Panc1 (cell line): ENCODE measurements at regions not wholly inside any gene's neighbourhood (a gene's known extent, or its start where the extent isn't known, plus 50 kb on each side); places are given as distances from the start of the nearest gene placed in this dataset.
"Not testable (repeated sequence)": the region's sequence is repeated elsewhere in the genome, so short reads cannot be mapped to it uniquely, and the experiment has no call there.

ENCODE experiments used
- ATAC-seq: fragments of 200-7000 bp; cut with Tn5 transposase; 2 replicates; pipeline ENCODE4 v1.9.1; 2020; ENCODE audit warnings: mild to moderate bottlenecking, moderate library complexity
- BruUV-seq: library from RNA; stranded (reverse); fragments of 400-500 nt; replicated peaks from 2 replicates; lab custom pipeline; 2021; lab: Mats Ljungman, UMichigan
- CTCF ChIA-PET: fragments of 300-600 bp; sonication (Branson Sonifier 250); formaldehyde crosslinking; loops from one replicate; lab custom pipeline; 2022; ENCODE audit warnings: antibody characterized with exemption; lab: Charles Lee
- POLR2A ChIA-PET: fragments of 300-600 bp; sonication (Branson Sonifier 250); formaldehyde crosslinking; loops from one replicate; lab custom pipeline; 2022; ENCODE audit warnings: antibody characterized with exemption; lab: Charles Lee
- DNase-seq: peaks from one replicate; pipeline ENCODE4 v3.0.0-alpha.2; 2010; ENCODE audit warnings: low read depth, low spot score
- H3K27ac ChIP-seq: 2 replicates; pipeline ENCODE4 v1.5.1; 2011; ENCODE audit warnings: mild to moderate bottlenecking, low read length, inconsistent platforms
- H3K27me3 ChIP-seq: fragments of 200-500 bp; sonication (Bioruptor generic); 2 replicates; pipeline ENCODE4 v1.6.0; 2014; ENCODE audit warnings: low read length, inconsistent platforms; ENCODE audit not compliant: control insufficient read depth, insufficient read depth
- H3K36me3 ChIP-seq: fragments of 200-500 bp; sonication (Bioruptor generic); 2 replicates; pipeline ENCODE4 v1.5.1; 2014; ENCODE audit warnings: inconsistent platforms, mild to moderate bottlenecking, low read length, moderate library complexity; ENCODE audit not compliant: control insufficient read depth, insufficient read depth
- H3K4me1 ChIP-seq: 2 replicates; pipeline ENCODE4 v1.5.1; 2011; ENCODE audit warnings: inconsistent platforms, mild to moderate bottlenecking, low read length, moderate library complexity; ENCODE audit not compliant: control insufficient read depth, insufficient read depth
- H3K4me3 ChIP-seq, 2 experiments: 2 replicates each; pipeline ENCODE4 v1.5.1; 2011 to 2012; ENCODE audit warnings: low read depth in 2 of 2, low read length in 2 of 2, mild to moderate bottlenecking in 2 of 2, inconsistent platforms in 1 of 2, moderate library complexity in 1 of 2
- H3K9me3 ChIP-seq: fragments of 200-500 bp; sonication (Bioruptor generic); 2 replicates; pipeline ENCODE4 v1.5.1; 2014; ENCODE audit warnings: low read depth, mild to moderate bottlenecking, inconsistent platforms, low read length, moderate library complexity; ENCODE audit not compliant: control insufficient read depth, insufficient read depth
- POLR2AphosphoS5 ChIP-seq: IDR thresholded peaks from 2 replicates; pipeline ENCODE4 v1.6.1; 2012; ENCODE audit warnings: mild to moderate bottlenecking, low read depth, low read length, moderate library complexity
- REST ChIP-seq, 2 experiments: IDR thresholded peaks; 2 replicates each; pipeline ENCODE4 v1.6.1; 2011 to 2012; ENCODE audit warnings: low read depth in 2 of 2, control low read depth in 1 of 2, low read length in 1 of 2, mild to moderate bottlenecking in 1 of 2, moderate library complexity in 1 of 2; ENCODE audit not compliant: insufficient read depth in 1 of 2
- SIN3A ChIP-seq: IDR thresholded peaks from 2 replicates; pipeline ENCODE4 v1.6.1; 2012; ENCODE audit warnings: low read depth, mild to moderate bottlenecking, low read length, moderate library complexity, borderline replicate concordance; ENCODE audit not compliant: insufficient read depth
- TCF7L2 ChIP-seq: IDR thresholded peaks from 2 replicates; pipeline ENCODE4 v1.6.1; 2011; ENCODE audit warnings: mild to moderate bottlenecking, low read depth, low read length, inconsistent platforms
- in situ Hi-C: cut with HindIII; loops from 2 replicates; pipeline ENCODE4 v1.10.0; 2016; ENCODE audit warnings: low sequenced_read_pairs, low pct_unique_long_range_greater_than_20kb
- intact Hi-C: fragments of 100-400 bp; cut with micrococcal nuclease; formaldehyde crosslinking; loops from one replicate; pipeline ENCODE4 v1.10.0; 2022; ENCODE audit not compliant: unreplicated experiment
- TF ChIP-seq, protein P1 (sequence below): fragments of 450-650 bp; IDR thresholded peaks from 2 replicates; pipeline ENCODE4 v1.5.1; 2017; ENCODE audit warnings: mild to moderate bottlenecking

- H3K27me3 ChIP-seq, intact Hi-C loops, POLR2A ChIA-PET, DNase-seq, ATAC-seq, H3K4me1 ChIP-seq, H3K27ac ChIP-seq, BruUV-seq, H3K9me3 ChIP-seq, H3K4me3 ChIP-seq, in situ Hi-C loops, H3K36me3 ChIP-seq, CTCF ChIA-PET: not testable (repeated sequence)
Measured at GRCh38 chr3:1465091-1465490, 372.3 kb downstream of the CNTN6 start.

DNA sequence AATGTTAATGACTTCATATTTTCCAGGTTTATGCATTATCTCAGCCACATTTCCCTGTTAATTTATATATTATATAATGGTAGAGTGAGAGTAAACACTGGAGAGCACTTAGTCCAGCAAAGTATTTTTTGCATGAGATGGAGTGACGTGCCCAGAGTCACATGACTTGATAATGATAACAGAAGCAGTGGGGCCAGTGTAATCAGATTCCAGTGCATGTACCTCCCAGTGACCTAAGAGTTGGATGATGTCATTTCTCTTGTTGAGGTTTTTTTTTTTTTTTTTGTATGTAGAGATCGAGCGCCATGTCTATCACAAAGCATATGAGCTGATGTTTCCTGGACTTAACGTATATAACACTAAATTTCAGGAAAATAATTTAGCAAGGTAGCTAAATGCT, 375.3 kb downstream of the CNTN6 start:
- POLR2A ChIA-PET = interaction anchor here (0.7 kb wide), 1 partner anchor 557 kb away, joined by 3 read pairs; no protein-coding TSS in a partner anchor
- TF ChIP-seq TCF7L2 = no peak
- TF ChIP-seq REST (IDR thresholded peaks at IDR 0.05; ENCODE audit: insufficient read depth in 1 of 2, low read depth in 2 of 2, low read length in 1 of 2) = no peak
- no peak for TF ChIP-seq POLR2AphosphoS5
- TF ChIP-seq, protein P1, sequence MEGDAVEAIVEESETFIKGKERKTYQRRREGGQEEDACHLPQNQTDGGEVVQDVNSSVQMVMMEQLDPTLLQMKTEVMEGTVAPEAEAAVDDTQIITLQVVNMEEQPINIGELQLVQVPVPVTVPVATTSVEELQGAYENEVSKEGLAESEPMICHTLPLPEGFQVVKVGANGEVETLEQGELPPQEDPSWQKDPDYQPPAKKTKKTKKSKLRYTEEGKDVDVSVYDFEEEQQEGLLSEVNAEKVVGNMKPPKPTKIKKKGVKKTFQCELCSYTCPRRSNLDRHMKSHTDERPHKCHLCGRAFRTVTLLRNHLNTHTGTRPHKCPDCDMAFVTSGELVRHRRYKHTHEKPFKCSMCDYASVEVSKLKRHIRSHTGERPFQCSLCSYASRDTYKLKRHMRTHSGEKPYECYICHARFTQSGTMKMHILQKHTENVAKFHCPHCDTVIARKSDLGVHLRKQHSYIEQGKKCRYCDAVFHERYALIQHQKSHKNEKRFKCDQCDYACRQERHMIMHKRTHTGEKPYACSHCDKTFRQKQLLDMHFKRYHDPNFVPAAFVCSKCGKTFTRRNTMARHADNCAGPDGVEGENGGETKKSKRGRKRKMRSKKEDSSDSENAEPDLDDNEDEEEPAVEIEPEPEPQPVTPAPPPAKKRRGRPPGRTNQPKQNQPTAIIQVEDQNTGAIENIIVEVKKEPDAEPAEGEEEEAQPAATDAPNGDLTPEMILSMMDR = no peak
- TF ChIP-seq SIN3A = no peak
- no peaks in the 10 kb centered on the region for H3K36me3 ChIP-seq

GRCh38 chr3:1469248-1469647, 376.4 kb downstream of the CNTN6 start:
- H3K4me3 ChIP-seq = no peak overlapping the region
- ChIA-PET CTCF (no interaction called here), POLR2A (no interaction called here)
- DNase-seq (no peak), ATAC-seq (no peak)
- H3K27me3 ChIP-seq = no peaks in the 10 kb centered on the region
- intact Hi-C loops = no loop called here
- no peaks in the 10 kb centered on the region for H3K9me3 ChIP-seq
- H3K36me3 ChIP-seq = no peaks in the 10 kb centered on the region
- no peak for TF ChIP-seq TCF7L2
- TF ChIP-seq, protein P1 = no peak
- TF ChIP-seq POLR2AphosphoS5 = no peak
- no peak for TF ChIP-seq SIN3A
- no peak overlapping the region for H3K27ac ChIP-seq
- no peaks in the 10 kb centered on the region for H3K4me1 ChIP-seq
- in situ Hi-C loops = no loop called here
- BruUV-seq = no TSS peak

More for the DNA sequence above, 375.3 kb downstream of the CNTN6 start:
- H3K4me1 ChIP-seq = no peaks in the 10 kb centered on the region
- intact Hi-C loops = no loop called here
- in situ Hi-C loops = no loop called here
- H3K27me3 ChIP-seq = no peaks in the 10 kb centered on the region
- H3K27ac ChIP-seq = no peak overlapping the region
- ATAC-seq = no peak
- CTCF ChIA-PET = no interaction called here
- DNase-seq = no peak
- no peak overlapping the region for H3K4me3 ChIP-seq
- H3K9me3 ChIP-seq = no peaks in the 10 kb centered on the region
- BruUV-seq = no TSS peak
